ENCODE measurements at regions not wholly inside any gene's neighbourhood (a gene's known extent, or its start where the extent isn't known, plus 50 kb on each side); places are given as distances from the start of the nearest gene placed in this dataset.

GRCh38 chr5:3393920-3394597 lies 201.6 kb upstream of the IRX1 start:
- TF ChIP-seq KDM5A (IDR thresholded peaks at IDR 0.05) (no peak), ZFP36 (IDR thresholded peaks at IDR 0.05; ENCODE audit: borderline replicate concordance, partially characterized antibody) (no peak)
- TF ChIP-seq, protein P1, sequence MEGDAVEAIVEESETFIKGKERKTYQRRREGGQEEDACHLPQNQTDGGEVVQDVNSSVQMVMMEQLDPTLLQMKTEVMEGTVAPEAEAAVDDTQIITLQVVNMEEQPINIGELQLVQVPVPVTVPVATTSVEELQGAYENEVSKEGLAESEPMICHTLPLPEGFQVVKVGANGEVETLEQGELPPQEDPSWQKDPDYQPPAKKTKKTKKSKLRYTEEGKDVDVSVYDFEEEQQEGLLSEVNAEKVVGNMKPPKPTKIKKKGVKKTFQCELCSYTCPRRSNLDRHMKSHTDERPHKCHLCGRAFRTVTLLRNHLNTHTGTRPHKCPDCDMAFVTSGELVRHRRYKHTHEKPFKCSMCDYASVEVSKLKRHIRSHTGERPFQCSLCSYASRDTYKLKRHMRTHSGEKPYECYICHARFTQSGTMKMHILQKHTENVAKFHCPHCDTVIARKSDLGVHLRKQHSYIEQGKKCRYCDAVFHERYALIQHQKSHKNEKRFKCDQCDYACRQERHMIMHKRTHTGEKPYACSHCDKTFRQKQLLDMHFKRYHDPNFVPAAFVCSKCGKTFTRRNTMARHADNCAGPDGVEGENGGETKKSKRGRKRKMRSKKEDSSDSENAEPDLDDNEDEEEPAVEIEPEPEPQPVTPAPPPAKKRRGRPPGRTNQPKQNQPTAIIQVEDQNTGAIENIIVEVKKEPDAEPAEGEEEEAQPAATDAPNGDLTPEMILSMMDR (IDR thresholded peaks at IDR 0.05): no peak

Measured in A549 (cell line).